Esophagus squamous epithelium (tissue), 4 donors: ENCODE measurements at regions not wholly inside any gene's neighbourhood (a gene's known extent, or its start where the extent isn't known, plus 50 kb on each side); places are given as distances from the start of the nearest gene placed in this dataset.

Experiments used
- POLR2A ChIP-seq, 4 donors: fragments of 450-650 bp; IDR thresholded peaks; one replicate each; pipeline ENCODE4 v1.6.1; 2017; ENCODE audit warnings: antibody characterized with exemption in 4 of 4, mild to moderate bottlenecking in 4 of 4, moderate library complexity in 3 of 4
- TF ChIP-seq, protein P1 (sequence below), 6 experiments: fragments of 450-650 bp in 4 of 6; fragments of 200-600 bp in 2 of 6; sonication (generic) in 2 of 6; IDR thresholded peaks; one replicate each; pipeline ENCODE4 v1.5.1; 2016 to 2019; ENCODE audit warnings: antibody characterized with exemption in 6 of 6, mild to moderate bottlenecking in 4 of 6, moderate library complexity in 4 of 6

DNA sequence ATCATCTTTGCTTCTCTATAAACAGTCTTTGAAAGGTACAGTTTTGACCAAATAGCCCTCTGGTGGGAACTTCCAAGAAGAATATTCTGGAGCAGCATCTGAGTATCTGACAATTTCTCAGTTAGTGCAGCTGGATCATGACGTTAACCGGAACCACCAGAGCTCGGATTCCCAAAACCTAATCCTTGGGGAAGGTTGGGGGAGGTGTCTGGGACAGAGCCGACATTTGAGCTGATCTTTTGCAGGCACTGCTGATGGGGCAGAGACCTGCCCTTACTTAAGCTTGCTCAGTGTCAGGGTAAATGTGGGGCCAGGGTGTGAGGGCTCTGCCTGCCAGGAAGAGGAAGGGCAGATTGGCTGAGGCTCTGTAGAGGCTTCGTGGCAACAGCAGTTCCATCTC, 416.6 kb downstream of the DHX35 start:
- no peak for TF ChIP-seq POLR2A (IDR thresholded peaks at IDR 0.05)
- TF ChIP-seq, protein P1, sequence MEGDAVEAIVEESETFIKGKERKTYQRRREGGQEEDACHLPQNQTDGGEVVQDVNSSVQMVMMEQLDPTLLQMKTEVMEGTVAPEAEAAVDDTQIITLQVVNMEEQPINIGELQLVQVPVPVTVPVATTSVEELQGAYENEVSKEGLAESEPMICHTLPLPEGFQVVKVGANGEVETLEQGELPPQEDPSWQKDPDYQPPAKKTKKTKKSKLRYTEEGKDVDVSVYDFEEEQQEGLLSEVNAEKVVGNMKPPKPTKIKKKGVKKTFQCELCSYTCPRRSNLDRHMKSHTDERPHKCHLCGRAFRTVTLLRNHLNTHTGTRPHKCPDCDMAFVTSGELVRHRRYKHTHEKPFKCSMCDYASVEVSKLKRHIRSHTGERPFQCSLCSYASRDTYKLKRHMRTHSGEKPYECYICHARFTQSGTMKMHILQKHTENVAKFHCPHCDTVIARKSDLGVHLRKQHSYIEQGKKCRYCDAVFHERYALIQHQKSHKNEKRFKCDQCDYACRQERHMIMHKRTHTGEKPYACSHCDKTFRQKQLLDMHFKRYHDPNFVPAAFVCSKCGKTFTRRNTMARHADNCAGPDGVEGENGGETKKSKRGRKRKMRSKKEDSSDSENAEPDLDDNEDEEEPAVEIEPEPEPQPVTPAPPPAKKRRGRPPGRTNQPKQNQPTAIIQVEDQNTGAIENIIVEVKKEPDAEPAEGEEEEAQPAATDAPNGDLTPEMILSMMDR (IDR thresholded peaks at IDR 0.05): no peak
